Activated CD4-positive, alpha-beta T cell treated with anti-CD3 and anti-CD28 coated beads for 4 hours (primary cell): ENCODE measurements at regions not wholly inside any gene's neighbourhood (a gene's known extent, or its start where the extent isn't known, plus 50 kb on each side); places are given as distances from the start of the nearest gene placed in this dataset.
"Not testable (repeated sequence)": the region's sequence is repeated elsewhere in the genome, so short reads cannot be mapped to it uniquely, and the experiment has no call there.

ENCODE experiments used
- DNase-seq, 2 donors: peaks; one replicate each; pipeline ENCODE4 v3.0.0-alpha.2; 2020

DNA sequence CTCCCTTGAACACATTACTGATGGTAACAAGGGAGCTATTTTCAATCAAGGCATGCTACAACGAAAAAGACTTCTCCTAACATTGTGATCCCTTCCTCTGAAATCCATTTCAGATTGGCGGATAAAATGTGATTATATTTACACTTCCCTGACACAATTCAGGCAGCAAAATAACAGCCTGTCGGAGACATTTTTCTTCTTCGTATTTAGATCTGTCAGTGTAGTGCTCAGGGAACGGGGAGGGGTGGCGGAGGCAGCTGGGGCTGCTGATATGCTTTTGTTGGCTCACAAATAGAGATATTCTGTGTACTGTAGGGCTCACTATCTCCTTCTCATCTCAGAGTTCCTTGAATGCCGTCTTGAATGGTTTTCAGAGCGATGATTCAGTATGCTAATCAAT lies 1261.7 kb upstream of the AUTS2 start:
- no peak for DNase-seq

DNA sequence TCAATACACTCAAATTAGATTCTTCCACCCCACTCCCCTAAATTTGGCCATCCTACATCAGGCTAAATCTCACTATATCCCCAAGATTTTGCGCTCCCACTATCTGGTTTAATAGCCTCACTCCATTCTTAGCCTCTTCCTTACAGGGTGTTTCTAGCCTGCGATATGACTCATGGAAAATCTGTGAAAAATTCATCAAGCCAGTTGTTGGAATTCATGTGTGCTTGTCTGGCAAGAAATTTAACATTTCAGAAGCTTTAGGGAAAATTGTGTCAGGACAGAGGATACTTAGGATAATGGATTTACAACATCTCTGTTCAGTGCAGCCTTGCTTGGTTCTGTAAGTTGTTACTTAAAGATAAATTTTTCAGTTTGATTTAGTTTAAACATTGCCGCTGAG lies 1249.9 kb upstream of the AUTS2 start:
- no peak for DNase-seq

- DNase-seq, result no peak
Observed at GRCh38 chr7:68362745-68363518, 1235.3 kb upstream of the AUTS2 start.

- DNase-seq, result no peak
Observed at GRCh38 chr7:68364886-68365625, 1233.2 kb upstream of the AUTS2 start.

GRCh38 chr7:68371985-68372384 lies 1226.3 kb upstream of the AUTS2 start:
- no peak for DNase-seq

DNA sequence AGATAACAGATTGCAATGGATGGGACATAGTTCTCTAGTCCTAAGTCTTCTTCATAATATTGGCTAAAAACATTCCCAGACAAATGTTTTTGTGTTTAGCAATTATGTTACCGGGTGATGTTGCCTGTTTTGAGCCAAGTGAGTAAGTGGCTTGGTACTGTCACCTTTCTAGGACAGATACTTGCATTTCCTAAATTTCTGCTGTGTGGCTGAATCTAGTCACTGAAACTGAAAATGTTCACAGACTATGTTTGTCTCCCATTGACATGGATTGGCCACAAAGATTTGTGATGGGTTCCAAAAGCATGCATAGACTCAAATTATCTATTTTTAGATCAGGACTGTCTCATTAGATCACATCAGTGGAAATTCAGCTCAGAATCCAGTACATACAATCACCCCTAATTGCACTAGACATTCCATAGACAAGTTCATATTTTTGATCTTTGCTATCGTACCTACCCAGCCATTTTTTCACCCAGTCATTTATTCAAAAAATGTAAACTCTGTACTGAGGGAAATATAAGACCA lies 1222.1 kb upstream of the AUTS2 start:
- DNase-seq, result no peak

- DNase-seq, result no peak
Observed at GRCh38 chr7:68381731-68382130, 1216.5 kb upstream of the AUTS2 start.

DNA sequence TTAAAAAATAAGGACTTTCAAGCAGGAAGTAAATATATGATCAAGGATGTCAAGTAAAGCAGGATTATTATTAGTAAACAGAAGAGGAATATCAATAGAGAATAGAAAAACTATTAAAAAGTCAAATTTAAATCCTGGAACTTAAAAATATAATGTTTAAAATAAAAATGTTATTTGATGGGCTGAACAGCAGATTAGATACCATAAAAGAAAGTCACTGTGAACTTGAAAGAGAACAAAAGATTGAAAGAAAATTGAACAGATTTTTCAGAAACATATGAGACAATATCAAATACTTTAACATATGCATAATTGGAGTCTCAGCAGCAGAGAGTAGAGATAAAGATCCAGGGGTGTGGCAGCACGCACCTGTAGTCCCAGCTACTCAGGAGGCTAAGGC lies 1213.7 kb upstream of the AUTS2 start:
- no peak for DNase-seq

DNA sequence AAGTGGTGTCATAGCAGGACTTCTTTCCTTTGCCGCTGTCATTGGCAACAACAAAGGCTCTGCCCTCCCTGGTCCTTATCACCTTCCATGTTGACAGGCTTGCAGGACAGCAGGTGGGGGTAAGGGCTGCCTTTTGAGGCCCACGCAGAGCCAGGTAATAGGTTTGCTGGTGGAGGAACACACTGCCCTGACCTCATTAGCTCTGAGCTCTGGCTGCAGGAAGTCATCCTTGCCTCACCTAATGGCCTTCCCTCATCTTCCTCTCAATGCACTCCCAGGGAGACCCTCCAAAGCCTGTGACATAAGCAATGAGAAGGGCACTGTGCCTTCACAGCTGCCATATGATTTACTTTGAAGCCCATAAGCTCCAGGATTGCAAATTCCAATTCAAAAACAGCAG lies 1205.2 kb upstream of the AUTS2 start:
- no peak for DNase-seq

DNA sequence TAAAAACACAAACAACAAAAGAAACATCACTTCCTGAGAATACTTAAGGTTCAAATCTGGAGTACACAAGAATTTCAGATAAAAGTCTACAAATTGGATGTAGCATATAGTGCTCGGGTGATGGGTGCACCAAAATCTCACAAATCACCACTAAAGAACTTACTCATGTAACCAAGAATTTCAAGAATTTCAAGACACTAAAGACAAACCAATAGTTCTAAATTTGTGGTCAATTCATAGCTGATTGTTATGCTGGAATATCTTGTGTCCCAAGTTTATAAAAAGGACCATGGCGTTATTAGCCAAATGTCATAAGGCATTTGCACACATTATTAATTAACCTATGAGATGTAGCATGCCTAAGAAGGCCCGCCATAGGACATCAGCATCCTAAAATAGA lies 1204.1 kb upstream of the AUTS2 start:
- no peak for DNase-seq

GRCh38 chr7:68399991-68400590 lies 1198.2 kb upstream of the AUTS2 start:
- DNase-seq, result no peak

- DNase-seq, result no peak
Observed at GRCh38 chr7:68400783-68401182, 1197.5 kb upstream of the AUTS2 start.

DNA sequence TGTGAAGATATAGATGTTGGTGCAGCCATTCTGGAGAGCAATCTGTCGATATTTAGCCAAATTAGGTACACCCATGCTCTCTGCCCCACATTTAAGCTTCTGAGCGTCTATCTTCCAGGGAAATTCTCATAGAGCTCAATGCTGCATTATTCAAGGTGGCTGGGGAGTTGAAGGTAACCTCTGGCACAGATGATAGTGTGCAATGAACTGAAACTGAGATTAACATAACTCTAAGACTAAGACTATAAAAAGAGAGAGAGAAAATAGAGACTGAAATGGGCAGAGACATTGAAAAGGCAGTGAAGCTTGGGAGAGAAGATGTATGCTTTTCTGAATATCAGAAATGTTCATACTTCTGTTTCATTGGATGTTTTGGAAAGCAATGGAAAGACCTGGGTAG lies 1197.0 kb upstream of the AUTS2 start:
- no peak for DNase-seq

DNA sequence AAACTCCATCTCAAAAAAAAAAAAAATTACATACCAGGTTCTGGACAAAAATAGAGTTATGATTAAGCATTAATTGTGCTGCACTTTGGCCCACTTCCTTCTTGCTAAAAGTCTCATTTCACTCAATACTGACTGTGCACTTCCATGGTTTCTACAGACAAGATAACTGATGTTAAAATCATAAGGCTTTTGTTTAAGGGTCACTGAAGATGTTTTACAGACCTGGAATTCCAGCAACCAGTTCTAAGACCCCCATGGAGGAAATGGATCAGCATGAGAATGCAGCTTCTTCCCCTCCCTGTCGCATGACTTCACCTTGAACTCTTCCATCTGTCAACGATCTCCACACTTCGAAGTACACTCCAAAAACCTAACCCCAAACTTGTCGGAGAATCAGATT lies 1191.8 kb upstream of the AUTS2 start:
- no peak for DNase-seq

- no peak for DNase-seq
Observed at GRCh38 chr7:68407460-68407859, 1190.8 kb upstream of the AUTS2 start.

DNA sequence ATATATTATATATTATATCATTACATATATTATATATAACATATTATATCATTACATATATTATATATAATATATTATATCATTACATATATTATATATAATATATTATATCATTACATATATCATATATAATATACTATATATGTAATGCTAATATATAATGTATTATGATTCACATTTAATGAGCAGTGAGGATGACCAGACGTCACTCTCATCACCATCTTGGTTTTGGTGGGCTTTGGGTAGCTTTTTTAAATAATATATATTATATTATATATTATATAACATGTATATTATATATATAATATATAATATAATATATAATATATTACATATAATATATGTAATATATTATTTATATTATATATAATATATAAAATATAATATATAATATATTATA lies 1189.4 kb upstream of the AUTS2 start:
- DNase-seq, result no peak

GRCh38 chr7:68409851-68410250 lies 1188.4 kb upstream of the AUTS2 start:
- DNase-seq, result no peak

DNA sequence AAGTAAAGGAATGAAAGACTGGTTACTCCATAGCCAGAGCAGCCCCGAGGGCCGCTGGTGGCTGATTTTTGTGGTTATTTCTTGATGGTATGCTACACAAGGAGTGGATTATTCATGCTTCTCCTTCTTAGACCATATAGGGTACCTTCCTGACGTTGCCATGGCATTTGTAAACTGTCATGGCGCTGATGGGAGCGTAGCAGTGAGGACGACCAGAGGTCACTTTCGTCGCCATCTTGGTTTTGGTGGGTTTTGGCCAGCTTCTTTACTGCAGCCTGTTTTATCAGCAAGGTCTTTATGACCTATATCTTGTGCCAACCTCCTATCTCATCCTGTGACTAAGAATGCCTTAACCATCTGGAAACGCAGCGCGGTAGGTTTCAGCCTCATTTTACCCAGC lies 1187.6 kb upstream of the AUTS2 start:
- not testable (repeated sequence) for DNase-seq

- no peak for DNase-seq
Observed at GRCh38 chr7:68411742-68412141, 1186.5 kb upstream of the AUTS2 start.

- no peak for DNase-seq
Observed at GRCh38 chr7:68414631-68415425, 1183.4 kb upstream of the AUTS2 start.

- no peak for DNase-seq
Observed at GRCh38 chr7:68417002-68417401, 1181.3 kb upstream of the AUTS2 start.

GRCh38 chr7:68417659-68418058 lies 1180.6 kb upstream of the AUTS2 start:
- DNase-seq, result no peak
